H1 (cell line): ENCODE measurements at regions not wholly inside any gene's neighbourhood (a gene's known extent, or its start where the extent isn't known, plus 50 kb on each side); places are given as distances from the start of the nearest gene placed in this dataset.
"Not testable (repeated sequence)": the region's sequence is repeated elsewhere in the genome, so short reads cannot be mapped to it uniquely, and the experiment has no call there.

Experiments
- CTCF ChIA-PET: fragments of 300-600 bp; sonication (Branson Sonifier 250); formaldehyde crosslinking; loops from one replicate; lab custom pipeline; 2021; ENCODE audit not compliant: partially characterized antibody; lab: Charles Lee
- POLR2A ChIA-PET: fragments of 300-600 bp; sonication (Branson Sonifier 250); formaldehyde crosslinking; loops from one replicate; lab custom pipeline; 2021; ENCODE audit warnings: inconsistent platforms; ENCODE audit not compliant: partially characterized antibody; lab: Charles Lee
- DNase-seq, 2 experiments: peaks; one replicate each; pipeline versions ENCODE4 v3.0.0 to v3.0.0-alpha.2; 2010 to 2022; ENCODE audit warnings: low spot score in 2 of 2, low read depth in 1 of 2, mixed read lengths in 1 of 2
- FAIRE-seq: peaks from 2 replicates; lab custom pipeline; 2011; peaks lifted over from hg19 to GRCh38; lab: Jason Lieb, UNC
- H2AFZ ChIP-seq: 2 replicates; pipeline ENCODE4 v1.8.1; 2012; ENCODE audit warnings: low read length, inconsistent platforms
- H2AK5ac ChIP-seq: 2 replicates; pipeline ENCODE4 v1.6.1; 2013; ENCODE audit warnings: low read depth, low read length
- H2BK120ac ChIP-seq: replicated peaks from 2 replicates; pipeline ENCODE3; 2013; ENCODE audit warnings: low read depth, low read length, inconsistent platforms
- H2BK12ac ChIP-seq: 2 replicates; pipeline ENCODE4 v1.6.1; 2013; ENCODE audit warnings: low read depth, low read length
- H2BK15ac ChIP-seq: 2 replicates; pipeline ENCODE4 v1.6.1; 2013; ENCODE audit warnings: low read length
- H2BK20ac ChIP-seq: 2 replicates; pipeline ENCODE4 v1.6.1; 2013; ENCODE audit warnings: low read length
- H2BK5ac ChIP-seq: 2 replicates; pipeline ENCODE4 v1.6.1; 2013; ENCODE audit warnings: low read depth, low read length
- H3K14ac ChIP-seq: 2 replicates; pipeline ENCODE4 v1.6.1; 2013; ENCODE audit warnings: inconsistent platforms; ENCODE audit not compliant: insufficient read length
- H3K18ac ChIP-seq: 2 replicates; pipeline ENCODE4 v1.6.1; 2013; ENCODE audit warnings: low read length; ENCODE audit errors: extremely low read depth
- H3K23ac ChIP-seq: 2 replicates; pipeline ENCODE4 v1.6.1; 2013; ENCODE audit warnings: inconsistent platforms; ENCODE audit not compliant: insufficient read length
- H3K23me2 ChIP-seq: 2 replicates; pipeline ENCODE4 v1.6.1; 2013; ENCODE audit warnings: low read depth, low read length
- H3K27ac ChIP-seq: 2 replicates; pipeline ENCODE4 v1.6.1; 2011; ENCODE audit warnings: low read depth, low read length, inconsistent platforms
- H3K27me3 ChIP-seq, 4 experiments: replicated peaks in 1 of 4; 1 replicate in 1 of 4; 2 replicates in 3 of 4; pipeline versions ENCODE4 v1.6.1 to v1.8.1; 2011 to 2013; ENCODE audit warnings: low read length in 3 of 4, mild to moderate bottlenecking in 3 of 4, inconsistent platforms in 2 of 4, mixed read lengths in 2 of 4, moderate library complexity in 1 of 4; ENCODE audit not compliant: control insufficient read depth in 3 of 4, insufficient read depth in 3 of 4; ENCODE audit errors: extremely low read depth in 1 of 4
- H3K36me3 ChIP-seq, 4 experiments: 2 replicates each; pipeline versions ENCODE4 v1.6.1 to v1.8.1; 2011 to 2013; ENCODE audit warnings: mild to moderate bottlenecking in 4 of 4, low read length in 3 of 4, moderate library complexity in 2 of 4, control low read depth in 1 of 4, inconsistent platforms in 1 of 4; ENCODE audit not compliant: insufficient read depth in 4 of 4, control insufficient read depth in 2 of 4
- H3K4ac ChIP-seq: replicated peaks from 2 replicates; pipeline ENCODE3; 2013; ENCODE audit warnings: low read length, low read depth, mixed read lengths, inconsistent platforms; ENCODE audit not compliant: insufficient read length
- H3K4me1 ChIP-seq, 4 experiments: replicated peaks in 1 of 4; 1 replicate in 1 of 4; 2 replicates in 3 of 4; pipeline versions ENCODE4 v1.6.1 to v1.8.1; 2011 to 2013; ENCODE audit warnings: low read length in 3 of 4, inconsistent platforms in 2 of 4, mixed read lengths in 1 of 4; ENCODE audit not compliant: insufficient read depth in 4 of 4, control insufficient read depth in 3 of 4
- H3K4me2 ChIP-seq, 2 experiments: 2 replicates each; pipeline versions ENCODE4 v1.6.1 to v1.8.1; 2011 to 2013; ENCODE audit warnings: low read depth in 2 of 2, low read length in 2 of 2, control low read depth in 1 of 2, inconsistent platforms in 1 of 2, mild to moderate bottlenecking in 1 of 2; ENCODE audit not compliant: insufficient read depth in 1 of 2
- H3K4me3 ChIP-seq, 4 experiments: fragments of 200-600, 300-600 bp in 1 of 4; sonication (generic), shearing (Covaris generic), sonication (Bioruptor Twin) in 1 of 4; 2 replicates each; pipeline versions ENCODE4 v1.5.1 to v1.8.1; 2011 to 2016; ENCODE audit warnings: low read length in 4 of 4, low read depth in 3 of 4, control low read depth in 2 of 4, inconsistent platforms in 2 of 4, mild to moderate bottlenecking in 2 of 4, mixed read lengths in 1 of 4, moderate library complexity in 1 of 4; ENCODE audit not compliant: insufficient read depth in 2 of 4; ENCODE audit errors: extremely low read depth in 1 of 4
- H3K56ac ChIP-seq: replicated peaks from 2 replicates; pipeline ENCODE3; 2013; ENCODE audit warnings: low read depth, mild to moderate bottlenecking, mixed read lengths, low read length, inconsistent platforms; ENCODE audit not compliant: insufficient read length
- H3K79me1 ChIP-seq: 2 replicates; pipeline ENCODE4 v1.6.1; 2013; ENCODE audit warnings: low read depth, low read length, control low read depth
- H3K79me2 ChIP-seq, 2 experiments: 2 replicates each; pipeline versions ENCODE4 v1.6.1 to v1.8.1; 2012 to 2013; ENCODE audit warnings: low read length in 2 of 2, mild to moderate bottlenecking in 2 of 2, inconsistent platforms in 1 of 2; ENCODE audit not compliant: insufficient read depth in 2 of 2, control insufficient read depth in 1 of 2
- H3K9ac ChIP-seq, 4 experiments: replicated peaks in 1 of 4; 1 replicate in 1 of 4; 2 replicates in 3 of 4; pipeline versions ENCODE4 v1.6.1 to v1.8.1; 2011 to 2013; ENCODE audit warnings: low read depth in 3 of 4, low read length in 3 of 4, control low read depth in 2 of 4, mild to moderate bottlenecking in 2 of 4, moderate library complexity in 2 of 4, inconsistent platforms in 1 of 4; ENCODE audit errors: extremely low read depth in 1 of 4
- H3K9me3 ChIP-seq, 2 experiments: 2 replicates each; pipeline versions ENCODE4 v1.6.1 to v1.8.1; 2012 to 2013; ENCODE audit warnings: mild to moderate bottlenecking in 2 of 2, moderate library complexity in 2 of 2, control low read depth in 1 of 2, inconsistent platforms in 1 of 2, low read depth in 1 of 2, low read length in 1 of 2, mixed read lengths in 1 of 2; ENCODE audit not compliant: insufficient read depth in 2 of 2
- H4K20me1 ChIP-seq, 2 experiments: replicated peaks in 1 of 2; 2 replicates each; pipeline versions ENCODE3 to v1.8.1; 2011 to 2013; ENCODE audit warnings: inconsistent platforms in 2 of 2, low read length in 2 of 2, mild to moderate bottlenecking in 1 of 2; ENCODE audit not compliant: insufficient read depth in 2 of 2, control insufficient read depth in 1 of 2
- H4K5ac ChIP-seq: 2 replicates; pipeline ENCODE4 v1.6.1; 2013; ENCODE audit warnings: low read length, low read depth, mixed read lengths, inconsistent platforms; ENCODE audit not compliant: insufficient read length
- H4K8ac ChIP-seq: 2 replicates; pipeline ENCODE4 v1.8.0; 2013; ENCODE audit warnings: mild to moderate bottlenecking, moderate library complexity, low read length, inconsistent platforms; ENCODE audit not compliant: insufficient read depth; ENCODE audit errors: extremely low read depth
- H4K91ac ChIP-seq: replicated peaks from 2 replicates; pipeline ENCODE3; 2013; ENCODE audit warnings: low read length, mixed read lengths, inconsistent platforms; ENCODE audit not compliant: insufficient read length
- TEAD4 ChIP-seq: IDR thresholded peaks from 2 replicates; pipeline ENCODE4 v1.6.1; 2012; ENCODE audit warnings: low read depth, low read length, inconsistent platforms, mixed read lengths
- YY1 ChIP-seq: IDR thresholded peaks from 2 replicates; pipeline ENCODE4 v1.6.1; 2011; ENCODE audit warnings: low read depth, mild to moderate bottlenecking, low read length
- WGBS, 2 experiments: shearing (Covaris generic) in 1 of 2; methylation state at CpG; one replicate each; pipeline versions ENCODE4 v1.1.6 to v1.1.7; 2013 to 2015; ENCODE audit warnings: low lambda C conversion rate in 2 of 2, mixed read lengths in 2 of 2, inconsistent platforms in 1 of 2, low coverage in 1 of 2, missing lambda C conversion rate in 1 of 2; ENCODE audit not compliant: insufficient replicate concordance in 2 of 2, insufficient coverage in 1 of 2, insufficient read length in 1 of 2; ENCODE audit errors: extremely low coverage in 1 of 2, missing lambda C conversion rate in 1 of 2; 5-methylcytosine and 5-hydroxymethylcytosine counted together

GRCh38 chr13:81871751-81872325 lies 1530.9 kb upstream of the SPRY2 start:
- not testable (repeated sequence) for H3K79me2 ChIP-seq, H3K36me3 ChIP-seq, H3K23me2 ChIP-seq, H3K9me3 ChIP-seq, H2AK5ac ChIP-seq, DNase-seq, H3K79me1 ChIP-seq, FAIRE-seq, H3K14ac ChIP-seq, H3K4me3 ChIP-seq, H3K27ac ChIP-seq, H3K56ac ChIP-seq, H3K4ac ChIP-seq, H4K5ac ChIP-seq, H4K20me1 ChIP-seq, H2AFZ ChIP-seq, H3K4me2 ChIP-seq, H4K91ac ChIP-seq, H4K8ac ChIP-seq, H3K9ac ChIP-seq, H3K27me3 ChIP-seq, H2BK15ac ChIP-seq, H3K23ac ChIP-seq
- ChIA-PET POLR2A (interaction anchor here (1.2 kb wide), 1 partner anchor 62 kb away, joined by 3 read pairs; no protein-coding TSS in a partner anchor), CTCF (interaction anchor here (1.2 to 2.2 kb wide), 9 partner anchors 8 to 810 kb away, joined by 3 to 11 read pairs (median 4); no protein-coding TSS in a partner anchor)
- Histone ChIP-seq H2BK20ac (0 out of 2 replicates have a peak overlapping the region, but pooled peaks have one; percentile 86), H2BK120ac (peak overlapping the region; percentile 54), H3K4me1 (peaks cover 0 to 23% (median 13%) of the 10 kb centered on the region in 4 experiments; a peak in 4 of 7 replicates), H3K18ac (peak overlapping the region; percentile 68), H2BK5ac (peak overlapping the region; percentile 80; the same call in 1 of the 2 replicates), H2BK12ac (0 out of 2 replicates have a peak overlapping the region, but pooled peaks have one; percentile 35)
- TF ChIP-seq YY1 (0 out of 2 replicates have a peak, but pooled peaks have one; percentile 30), TEAD4 (peak; percentile 55; the same call in 1 of the 2 replicates)
- WGBS, 2 experiments: 26% methylated on average over 4 of the region's 4 CpGs; no CpG with 5 or more reads in 1 of the 2 experiments
